NCI-H774 (cell line): ENCODE measurements at regions not wholly inside any gene's neighbourhood (a gene's known extent, or its start where the extent isn't known, plus 50 kb on each side); places are given as distances from the start of the nearest gene placed in this dataset.

Experiments used
- DNase-seq: peaks from one replicate; lab custom pipeline; 2025; lab: John Stamatoyannopoulos, UW

DNA sequence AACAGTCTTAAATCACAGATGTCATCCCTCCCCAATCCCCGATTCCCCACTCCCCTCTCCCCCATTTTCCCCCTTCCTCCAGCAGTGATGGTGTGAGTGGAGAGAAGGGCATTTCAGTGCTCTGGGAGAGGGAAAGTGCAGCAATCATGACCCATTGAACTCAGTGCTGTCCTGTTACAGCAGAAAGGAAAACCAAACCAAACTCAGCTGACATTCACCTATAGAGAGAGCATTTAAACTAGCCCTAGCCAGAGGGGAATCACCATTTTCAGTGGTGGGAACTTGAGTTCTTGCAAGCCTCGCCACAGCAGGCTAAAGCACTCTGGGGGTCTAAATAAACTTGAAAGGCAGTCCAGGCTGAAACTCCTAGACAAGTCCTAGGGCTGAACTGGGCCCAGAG, 129.9 kb upstream of the COL21A1 start:
- no peak for DNase-seq

DNA sequence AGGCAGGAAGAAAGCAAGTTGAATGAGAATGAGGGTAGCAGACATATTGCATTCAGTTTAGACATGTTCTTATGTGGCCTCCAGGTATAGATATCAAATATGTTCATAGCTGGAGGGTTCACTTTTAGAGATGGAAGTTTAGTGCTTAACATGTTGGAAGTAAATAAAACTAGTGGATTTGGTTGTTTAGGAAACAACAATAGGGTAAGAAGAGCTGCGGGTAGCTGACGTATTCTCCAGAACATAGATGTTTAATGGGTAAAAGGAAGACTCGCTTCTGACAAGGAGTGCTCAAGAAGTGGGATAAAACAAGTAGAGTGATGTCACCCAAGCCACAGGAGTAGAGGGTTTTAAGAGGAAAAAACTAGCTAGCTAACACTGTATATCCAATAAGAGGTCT, 128.4 kb upstream of the COL21A1 start:
- no peak for DNase-seq

DNA sequence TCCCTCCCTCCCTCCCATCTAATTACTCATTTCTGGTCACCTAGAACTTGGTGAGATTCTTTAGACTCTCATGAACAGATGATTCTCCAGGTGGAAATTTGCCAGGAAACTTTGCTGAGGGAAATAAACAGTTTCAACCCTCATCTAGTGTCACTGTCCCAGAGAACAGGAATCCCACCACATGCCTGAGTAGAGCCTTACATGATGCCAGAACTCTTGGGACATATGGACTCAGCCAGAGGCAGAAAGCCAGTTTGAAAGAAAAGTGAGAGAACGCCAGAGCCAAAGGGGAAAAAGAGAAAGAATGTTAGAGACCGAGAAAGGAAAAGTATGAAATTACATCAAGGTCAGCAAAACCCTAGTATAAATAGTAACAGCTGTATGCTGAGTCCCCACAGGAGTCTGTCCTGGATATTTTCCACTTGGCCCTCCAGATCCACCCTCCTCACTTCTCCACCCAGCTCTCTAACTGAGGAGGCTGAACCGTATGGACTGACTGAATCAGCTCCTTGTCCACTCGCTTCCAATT, 127.5 kb upstream of the COL21A1 start:
- no peak for DNase-seq

DNA sequence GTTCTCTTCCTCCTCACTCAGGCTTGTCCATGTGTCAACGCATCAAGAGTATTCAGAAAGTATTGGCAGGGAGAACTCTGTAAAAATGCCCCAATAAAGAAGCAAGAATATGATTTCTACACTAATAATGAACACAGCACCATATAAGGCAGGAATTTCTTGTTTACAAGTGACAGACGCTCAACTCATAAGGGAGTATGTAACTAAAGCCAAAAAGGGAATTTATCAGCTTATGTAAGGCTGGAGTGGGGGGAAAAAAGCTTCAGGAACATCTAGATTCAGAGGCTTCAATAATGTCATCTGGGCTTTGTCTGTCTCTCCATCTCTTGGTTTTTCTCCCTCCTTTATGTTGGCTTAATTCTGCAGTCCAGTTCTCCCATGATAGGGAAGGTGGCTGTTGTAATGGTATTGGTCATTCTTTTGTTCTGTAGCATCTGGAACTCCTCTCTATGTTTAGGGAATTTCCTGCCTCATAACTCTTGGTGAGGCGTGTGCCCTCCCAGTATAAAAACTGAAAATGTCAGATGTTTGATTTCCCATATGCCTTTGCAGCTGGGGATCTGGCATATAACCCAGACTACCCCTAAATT, 125.1 kb upstream of the COL21A1 start:
- no peak for DNase-seq

DNA sequence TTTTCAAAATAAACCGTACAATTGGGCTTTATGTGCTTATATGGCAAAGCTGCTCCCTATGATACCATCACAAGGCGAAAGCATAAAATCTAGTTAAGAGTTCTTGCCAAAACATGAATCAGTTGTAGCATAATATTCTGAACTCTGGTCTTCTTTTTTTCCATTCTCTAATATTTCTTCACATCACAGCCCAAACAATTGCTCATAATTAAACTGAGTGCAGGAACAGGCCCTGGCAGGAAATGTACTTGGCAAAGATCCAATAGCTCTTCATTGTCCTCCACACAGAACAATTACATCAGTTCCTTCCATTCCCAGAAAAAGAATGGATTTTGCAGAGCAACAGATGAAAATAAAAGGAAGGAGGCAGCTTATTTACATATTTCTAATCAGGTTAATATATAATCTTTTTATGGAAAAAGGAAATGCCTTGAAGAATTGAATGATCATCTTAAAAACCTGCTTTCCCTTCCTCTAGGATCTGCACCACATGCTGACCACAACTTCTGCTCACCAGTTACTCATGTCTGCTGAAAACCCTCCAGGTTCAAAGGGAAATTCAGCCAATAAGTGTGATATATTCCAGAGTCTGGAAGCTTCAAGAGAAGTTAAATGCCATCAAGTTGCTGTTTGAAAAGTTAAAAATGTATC, 123.3 kb upstream of the COL21A1 start:
- DNase-seq: peak; percentile 66

DNA sequence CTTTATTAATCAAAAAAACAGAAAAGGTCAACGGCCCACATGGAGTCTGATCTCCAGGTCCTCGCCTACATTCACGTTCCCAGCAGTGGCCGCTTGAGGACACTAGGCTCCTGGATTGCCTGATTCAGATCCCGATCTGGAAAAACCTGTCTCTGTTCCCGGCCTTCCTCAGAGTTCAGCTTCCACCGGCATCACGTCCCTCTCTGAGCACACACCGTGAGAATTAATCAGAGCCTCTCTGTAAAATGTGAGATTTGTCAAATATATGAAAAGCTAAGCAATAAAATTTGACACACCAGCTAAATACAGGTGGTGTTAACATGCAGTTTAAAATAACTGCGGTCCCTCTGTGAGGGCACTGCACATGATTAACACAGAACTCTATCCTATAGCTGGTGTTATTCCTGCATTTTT, 122.8 kb upstream of the COL21A1 start:
- peak; percentile 63 for DNase-seq

DNA sequence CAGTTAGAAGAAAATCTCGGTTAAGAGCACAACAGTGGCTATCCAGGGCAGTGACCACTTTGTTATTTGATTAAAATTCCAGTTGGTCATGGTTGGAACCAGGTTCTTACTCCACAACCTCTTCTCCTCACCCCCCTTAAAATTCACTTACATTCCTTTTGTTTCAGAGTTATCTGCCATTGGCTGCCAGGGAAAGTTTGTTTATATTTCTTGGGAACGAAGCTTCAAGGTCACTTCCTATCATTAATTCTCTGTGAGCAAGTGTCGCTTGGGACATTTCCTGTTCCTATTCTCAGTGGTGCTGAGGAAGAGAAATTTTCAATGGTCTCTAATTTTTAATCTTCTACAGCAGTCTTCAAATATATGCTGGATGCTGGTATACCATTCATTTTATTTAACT, 121.1 kb upstream of the COL21A1 start:
- no peak for DNase-seq

DNA sequence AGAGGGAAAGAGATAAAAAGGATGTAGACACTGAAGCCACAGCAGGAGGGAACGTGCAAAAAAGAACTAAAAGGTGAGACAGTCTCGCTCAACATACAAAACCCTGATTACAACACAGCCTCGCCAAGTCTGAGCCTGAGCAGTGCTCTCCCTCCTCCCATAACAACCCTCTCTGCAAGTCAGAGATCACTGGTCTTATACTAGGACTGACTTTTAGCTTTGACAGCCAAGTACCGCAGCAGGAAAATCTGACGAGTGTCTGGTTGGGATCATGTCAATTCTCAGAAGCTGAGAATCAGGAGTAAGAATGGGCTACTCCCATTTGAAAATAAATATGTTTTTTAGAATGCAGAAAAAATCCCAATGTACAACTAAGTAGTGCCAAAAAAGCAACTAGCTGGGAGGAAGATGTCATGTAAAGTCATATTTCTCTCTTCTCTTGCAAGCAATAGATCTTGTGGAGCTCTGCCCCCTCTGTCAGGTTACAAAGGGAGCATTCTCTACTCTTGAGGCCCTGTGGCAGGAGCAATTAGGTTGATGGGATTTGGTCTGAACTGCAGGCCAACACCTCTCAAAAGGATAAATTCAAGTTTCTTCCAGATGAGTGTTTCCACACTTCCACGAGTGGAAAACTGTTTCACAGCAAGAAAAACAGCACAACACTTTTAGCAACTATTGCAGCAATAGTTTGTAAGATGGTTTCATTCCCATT, 118.9 kb upstream of the COL21A1 start:
- no peak for DNase-seq

DNA sequence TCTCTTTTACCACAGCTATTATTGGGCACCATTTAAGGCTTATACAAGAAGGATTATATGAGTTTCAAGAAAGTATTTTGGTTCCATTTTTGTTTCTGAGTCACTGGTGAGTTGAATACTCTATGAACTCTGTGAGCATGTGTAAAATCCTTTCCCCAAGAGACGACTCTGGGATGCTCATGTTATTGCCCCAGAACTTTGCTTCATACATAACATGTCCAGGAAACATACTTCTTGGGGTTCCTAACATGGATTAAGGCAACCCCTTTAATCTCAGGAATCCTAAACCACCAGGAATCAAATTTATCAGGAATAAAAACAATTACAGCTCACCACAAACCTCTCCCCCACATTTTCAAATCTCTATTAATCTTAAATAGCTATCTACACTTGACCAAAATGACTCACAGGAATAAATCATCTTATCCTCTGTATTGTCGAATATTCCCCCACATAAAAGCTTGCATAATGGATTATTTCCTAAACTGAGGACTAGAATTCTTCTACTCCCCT, 117.5 kb upstream of the COL21A1 start:
- no peak for DNase-seq

DNA sequence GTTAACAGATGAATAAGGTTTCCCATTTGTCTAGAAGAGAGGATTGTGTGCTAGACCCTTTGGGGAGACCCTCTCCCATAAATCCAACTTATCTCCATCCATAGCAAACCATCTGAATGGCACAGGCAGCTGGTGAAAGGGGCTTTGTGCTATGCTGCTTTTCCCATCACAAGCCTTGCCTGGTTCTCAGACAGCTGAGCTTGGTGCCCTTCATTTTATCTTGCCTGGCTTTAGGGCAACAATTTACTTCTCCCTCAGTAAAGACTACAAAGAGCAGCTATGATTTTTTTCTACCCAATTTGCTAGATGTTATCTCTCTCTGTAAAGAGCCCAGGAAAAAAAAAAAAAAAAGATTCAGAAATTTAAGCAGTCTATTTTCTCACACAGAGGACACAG, 117.0 kb upstream of the COL21A1 start:
- DNase-seq: no peak

DNA sequence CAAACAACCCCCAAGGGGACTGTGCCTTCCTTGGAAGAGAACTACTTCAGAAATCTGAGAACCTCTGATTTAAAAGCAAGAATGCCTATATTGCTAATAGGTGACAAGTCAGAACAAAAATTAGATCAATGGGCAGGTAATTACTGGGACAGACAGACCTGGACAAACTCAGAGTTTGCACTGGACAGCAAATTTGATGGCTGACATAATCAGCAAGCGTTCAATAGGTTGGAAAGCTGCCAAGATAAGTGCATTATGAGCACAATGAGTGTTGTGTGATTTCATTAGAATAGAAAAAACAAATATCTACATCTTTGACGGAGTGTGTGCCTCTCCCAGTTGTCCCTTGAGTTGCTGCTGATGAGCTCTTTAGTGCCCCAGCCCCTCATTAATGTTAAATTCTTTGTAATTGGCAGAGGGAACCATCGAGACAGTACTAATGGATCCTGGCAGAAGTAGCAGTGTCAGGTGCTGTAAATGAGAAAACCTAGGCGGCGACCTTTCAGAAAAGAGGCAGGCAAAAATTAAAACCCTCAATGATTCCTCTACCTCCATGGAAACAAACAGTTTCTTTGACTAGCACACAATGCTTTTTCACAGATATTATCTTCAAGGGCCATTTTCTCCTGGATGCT, 116.5 kb upstream of the COL21A1 start:
- no peak for DNase-seq

DNA sequence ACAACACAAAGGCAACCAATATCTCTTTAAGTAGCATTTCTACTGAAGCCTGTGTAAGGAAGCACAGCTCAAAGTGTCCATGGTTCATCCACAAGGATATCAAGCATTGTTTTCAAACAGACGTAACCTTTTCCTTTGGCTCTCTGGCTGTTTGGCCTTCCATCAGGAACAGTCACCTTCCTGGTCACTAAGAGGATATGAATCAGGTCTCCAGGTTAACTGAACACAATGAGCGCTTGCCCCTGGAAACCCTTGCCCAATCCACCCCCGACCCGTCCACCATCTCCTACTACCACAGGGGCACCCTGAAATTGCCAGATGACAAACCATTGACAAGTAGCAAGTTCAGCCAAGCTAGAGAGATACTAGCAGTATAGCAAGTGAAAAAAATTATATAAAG, 114.4 kb upstream of the COL21A1 start:
- DNase-seq: no peak

DNA sequence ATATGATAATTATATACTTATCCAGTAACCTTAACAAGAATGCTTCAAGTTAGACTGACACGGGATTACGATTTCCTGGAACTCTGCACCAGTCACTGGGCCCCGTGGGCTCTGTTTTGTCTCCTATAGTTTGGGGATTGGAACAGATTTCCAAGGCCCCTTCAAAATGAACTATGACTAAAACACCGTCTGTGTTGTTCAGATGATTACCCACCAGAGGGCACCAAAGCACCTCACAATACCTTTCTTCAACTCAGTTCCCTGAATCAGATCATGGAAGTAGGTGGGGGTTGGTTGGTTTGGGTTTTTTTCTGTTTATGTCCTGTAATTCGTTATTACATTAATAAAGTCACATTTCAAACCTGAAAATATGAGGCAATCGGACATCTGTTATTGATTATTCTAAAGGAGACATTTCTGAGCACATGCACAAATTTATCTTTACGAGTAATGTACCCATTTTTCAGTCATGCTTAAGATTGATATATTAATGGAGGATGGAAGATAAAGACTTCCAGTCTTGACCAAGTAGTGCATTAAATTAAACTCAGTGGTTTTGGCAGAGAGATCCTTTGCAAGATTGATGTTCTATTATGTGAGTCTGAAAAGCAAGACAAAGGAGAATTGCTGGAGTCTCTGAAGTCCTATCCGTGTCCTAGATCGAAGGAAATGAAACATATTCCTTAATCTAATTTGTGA, 112.0 kb upstream of the COL21A1 start:
- DNase-seq: peak; percentile 46

DNA sequence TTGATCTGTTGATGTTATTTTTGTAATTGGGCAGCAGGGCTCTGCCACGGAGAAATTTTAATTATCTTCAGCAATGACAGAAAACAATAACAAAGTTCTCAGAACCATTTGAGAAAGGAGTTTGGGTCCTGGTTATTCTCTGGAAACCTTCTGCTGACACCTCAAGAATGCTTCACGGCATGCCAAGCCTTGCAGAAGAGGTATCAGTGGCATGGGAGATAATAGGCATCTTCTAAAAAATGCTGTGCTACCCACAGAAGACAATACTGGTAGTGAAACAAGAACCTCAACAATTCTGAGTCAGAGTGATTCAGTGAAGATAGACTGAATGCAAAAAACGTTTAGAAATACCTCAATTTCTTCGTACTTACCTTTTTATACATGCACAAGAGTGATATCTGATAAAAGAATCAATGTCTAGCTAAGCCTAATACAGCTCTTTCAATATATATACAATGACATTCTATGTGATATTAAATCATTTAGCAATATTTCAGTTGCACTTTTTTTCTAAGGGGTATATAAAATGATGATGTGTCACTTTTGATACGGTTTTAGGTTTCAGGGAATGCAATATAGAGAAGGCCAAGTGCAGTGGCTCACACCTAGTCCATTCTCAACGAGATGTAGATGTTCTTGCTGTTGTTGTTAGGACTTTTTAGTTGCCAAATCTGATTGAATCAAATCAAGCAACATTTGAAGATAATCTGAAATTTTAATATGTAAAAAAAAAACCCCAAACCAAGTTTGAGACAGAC, 110.4 kb upstream of the COL21A1 start:
- no peak for DNase-seq

DNA sequence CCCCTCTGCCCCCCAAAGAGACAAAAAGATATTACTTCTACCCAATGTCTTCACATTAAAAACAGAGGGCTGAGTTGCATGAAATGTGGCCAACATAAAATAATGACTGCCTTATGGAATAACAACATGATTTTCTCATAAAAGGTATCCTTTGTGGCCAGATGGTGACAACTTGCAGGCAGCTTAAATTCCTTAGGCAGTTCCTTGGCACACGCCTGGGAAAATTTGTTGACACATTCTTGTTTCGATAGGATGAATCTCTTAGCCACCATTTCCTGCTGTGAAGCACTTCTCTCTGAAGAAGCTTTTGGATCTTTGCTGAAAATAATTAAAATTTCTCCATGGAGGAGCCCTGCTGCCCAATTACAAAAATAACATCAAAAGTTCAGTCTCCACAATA, 109.0 kb upstream of the COL21A1 start:
- no peak for DNase-seq

DNA sequence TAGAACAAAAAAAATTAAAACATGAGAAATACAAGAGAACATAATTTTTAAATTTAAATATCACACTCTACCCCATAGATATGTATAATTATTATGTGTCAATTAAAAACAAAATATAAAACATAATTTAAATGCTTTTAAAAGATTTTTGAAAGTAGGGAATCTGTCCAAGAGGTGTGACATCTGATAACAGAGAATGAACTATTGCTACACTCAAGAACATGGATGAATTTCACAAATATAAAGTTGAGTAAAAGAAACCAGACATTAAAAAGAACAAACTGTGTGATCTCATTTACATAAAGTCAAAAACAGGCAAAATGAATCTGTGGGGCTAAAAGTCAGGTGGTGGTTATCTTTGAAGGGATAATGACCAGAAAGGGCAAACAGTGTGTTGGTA, 106.5 kb upstream of the COL21A1 start:
- DNase-seq: no peak

DNA sequence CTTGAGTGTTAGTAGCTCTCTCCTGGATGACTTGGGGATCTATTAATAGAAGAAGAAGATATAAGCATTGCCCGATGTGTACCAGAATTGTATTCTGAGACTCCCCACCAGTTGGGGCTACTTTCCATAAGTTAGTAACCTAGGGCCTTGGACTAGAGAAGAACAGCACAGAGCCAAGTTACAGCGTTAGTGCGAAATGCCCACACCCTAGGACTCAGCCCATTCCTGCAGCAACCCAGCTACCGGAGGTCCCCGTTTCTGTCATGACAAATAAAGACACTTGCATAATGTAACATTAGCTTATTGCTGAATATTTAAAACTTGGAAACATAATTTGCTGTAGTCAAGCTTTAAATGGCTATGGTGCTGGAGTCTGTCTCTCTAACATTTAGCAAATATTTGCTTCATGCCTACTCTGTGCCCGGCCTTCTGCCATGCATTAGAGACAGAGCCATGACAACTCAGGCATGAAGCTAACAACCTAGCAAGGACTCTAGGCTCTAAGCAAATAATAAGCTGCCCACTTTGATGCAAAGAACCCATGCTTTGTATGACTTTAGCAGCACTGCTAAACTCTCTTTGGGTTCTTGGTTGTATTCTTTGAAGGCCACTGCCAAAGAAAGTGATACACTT, 103.4 kb upstream of the COL21A1 start:
- DNase-seq: no peak

DNA sequence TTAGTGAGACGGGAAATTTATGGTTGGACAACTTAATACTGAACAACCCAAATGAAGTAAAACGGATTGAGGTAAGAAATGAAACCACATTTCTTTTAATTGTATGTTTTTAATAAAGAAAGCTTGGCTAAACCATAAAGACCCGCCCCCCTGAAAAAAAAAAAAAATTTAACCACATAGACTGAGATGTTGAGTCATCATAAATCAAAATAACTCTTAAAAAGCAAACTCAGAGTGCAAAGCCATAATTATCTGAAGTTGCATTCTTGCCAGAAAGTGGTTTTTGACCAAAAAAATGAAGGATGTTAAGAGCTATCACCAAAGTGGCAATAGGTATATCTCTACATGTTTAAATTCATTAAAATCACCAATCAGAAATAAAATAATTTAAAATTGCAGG, 101.8 kb upstream of the COL21A1 start:
- DNase-seq: no peak

DNA sequence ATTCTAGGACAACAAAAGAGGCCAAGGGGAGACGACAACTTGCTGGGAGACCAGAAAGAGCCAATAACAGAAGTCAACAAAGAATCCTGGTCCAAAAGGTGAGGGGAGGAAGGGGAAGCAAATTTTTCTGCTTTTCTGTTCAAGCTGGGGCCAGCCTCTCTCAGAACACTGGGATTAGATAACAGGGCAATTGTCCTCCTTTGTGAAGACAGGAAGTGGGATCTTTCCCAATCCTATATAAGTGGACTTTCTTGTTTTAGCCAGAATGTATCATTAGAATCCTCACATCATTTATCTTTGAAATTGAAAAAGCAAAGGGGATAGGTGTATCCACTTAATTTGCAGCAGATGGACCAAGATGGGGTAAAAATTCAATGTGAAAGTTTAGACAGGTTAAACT, 101.2 kb upstream of the COL21A1 start:
- no peak for DNase-seq

DNA sequence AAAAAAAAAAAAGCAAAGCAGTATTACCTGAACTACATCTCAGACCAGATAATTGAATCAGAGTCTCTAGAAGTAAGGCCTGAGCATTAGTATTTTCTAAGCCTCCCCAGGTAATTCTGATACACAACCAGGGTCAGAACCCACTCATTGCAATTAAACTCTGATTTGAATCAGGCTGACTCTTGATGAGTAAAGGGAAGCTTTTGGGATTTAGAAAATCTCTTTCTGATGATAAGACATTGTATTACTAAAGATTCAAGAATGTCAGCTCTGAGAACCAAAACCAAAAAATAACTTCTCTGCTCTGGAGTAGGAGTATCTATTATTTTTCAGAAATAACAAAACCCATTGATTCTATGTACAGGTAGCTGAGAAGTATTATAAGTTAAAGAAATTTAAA, 100.1 kb upstream of the COL21A1 start:
- no peak for DNase-seq

DNA sequence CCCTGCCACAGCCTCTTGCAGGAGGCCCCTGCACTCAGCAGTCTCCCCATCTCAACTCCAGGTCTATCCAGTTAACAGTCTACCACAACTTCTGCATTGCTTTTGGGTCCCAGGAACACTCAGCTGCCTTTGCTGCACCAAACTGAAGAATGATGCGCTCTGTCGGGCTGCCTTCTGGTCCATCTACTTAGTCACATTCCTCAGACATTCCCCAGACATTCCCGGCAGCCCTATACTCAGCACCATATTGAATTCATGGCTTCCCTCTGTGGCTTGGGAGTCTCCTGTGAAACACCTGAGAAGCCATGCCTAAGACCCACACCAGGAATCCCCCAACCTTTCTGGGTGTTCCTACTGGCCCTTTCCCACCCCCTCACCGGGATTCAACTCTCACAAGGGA, 99.6 kb upstream of the COL21A1 start:
- DNase-seq: no peak
